PC-3 (cell line): ENCODE measurements at regions not wholly inside any gene's neighbourhood (a gene's known extent, or its start where the extent isn't known, plus 50 kb on each side); places are given as distances from the start of the nearest gene placed in this dataset.
"Not testable (repeated sequence)": the region's sequence is repeated elsewhere in the genome, so short reads cannot be mapped to it uniquely, and the experiment has no call there.

Source experiments
- CTCF ChIP-seq: fragments of 300-600 bp; sonication (generic); conservative IDR thresholded peaks from 2 replicates; pipeline ENCODE4 v1.5.1; 2017; ENCODE audit warnings: antibody characterized with exemption, low read depth, mild to moderate bottlenecking, low read length
- EZH2 ChIP-seq: fragments of 300-600 bp; sonication (generic); IDR thresholded peaks from one replicate; pipeline ENCODE4 v1.6.1; 2017; ENCODE audit warnings: antibody characterized with exemption, mild to moderate bottlenecking, low read length; ENCODE audit not compliant: unreplicated experiment
- EZH2phosphoT487 ChIP-seq: fragments of 300-600 bp; sonication (generic); IDR thresholded peaks from 2 replicates; pipeline ENCODE4 v1.6.1; 2018; ENCODE audit warnings: mild to moderate bottlenecking, antibody characterized with exemption, low read length, borderline replicate concordance

GRCh38 chr3:87813503-87813902, 245.3 kb downstream of the CGGBP1 start:
- TF ChIP-seq CTCF, EZH2phosphoT487, EZH2: not testable (repeated sequence)
